ENCODE measurements at regions not wholly inside any gene's neighbourhood (a gene's known extent, or its start where the extent isn't known, plus 50 kb on each side); places are given as distances from the start of the nearest gene placed in this dataset.

DNA sequence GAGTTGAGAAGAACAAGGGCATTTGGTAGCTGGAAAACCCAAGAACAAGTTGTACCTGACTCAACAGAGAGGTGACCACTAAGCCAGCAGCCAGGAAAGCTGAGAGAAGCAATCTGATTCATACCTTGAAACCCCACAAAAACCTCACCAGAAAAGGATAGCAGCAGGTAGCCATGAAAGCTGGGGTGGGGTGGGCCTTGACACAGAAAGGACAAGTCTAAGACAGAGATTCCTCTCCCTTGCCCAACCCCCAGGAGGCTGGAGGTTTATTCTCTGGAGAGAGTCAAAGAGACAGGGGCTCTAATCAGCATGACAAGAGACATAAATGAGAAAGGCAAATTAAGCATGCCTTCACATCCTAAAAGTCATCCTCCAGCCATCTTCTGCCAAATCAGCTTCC is 151.7 kb upstream of the DST start:
- Histone ChIP-seq H3K27me3 (ENCODE audit: control insufficient read depth in 2 of 2, insufficient read depth in 2 of 2, low read length in 2 of 2) (no peaks in the 10 kb centered on the region), H3K36me3 (ENCODE audit: control insufficient read depth in 2 of 3, insufficient read depth in 3 of 3, low read length in 3 of 3) (no peaks in the 10 kb centered on the region), H3K4me3 (ENCODE audit: low read length) (no peak overlapping the region), H3K4me1 (ENCODE audit: control insufficient read depth in 2 of 2, insufficient read depth in 2 of 2, low read length in 2 of 2) (no peaks in the 10 kb centered on the region), H3K27ac (ENCODE audit: low read depth, low read length) (no peak overlapping the region), H3K9me3 (ENCODE audit: control insufficient read depth in 2 of 3, low read length in 3 of 3) (no peaks in the 10 kb centered on the region)
- Mint-ChIP-seq H3K27me3 (peaks cover 3 to 29% (median 17%) of the 10 kb centered on the region in 5 donors), H3K4me1 (no peaks in the 10 kb centered on the region), H3K4me3 (no peak overlapping the region), H3K36me3 (no peaks in the 10 kb centered on the region), H3K9me3 (no peaks in the 10 kb centered on the region), H3K27ac (no peak overlapping the region)
- no peak for ATAC-seq
- intact Hi-C loops (cut with micrococcal nuclease): no loop called here
- ChIA-PET POLR2A (no interaction called here), CTCF (no interaction called here)
- no peak for DNase-seq

DNA sequence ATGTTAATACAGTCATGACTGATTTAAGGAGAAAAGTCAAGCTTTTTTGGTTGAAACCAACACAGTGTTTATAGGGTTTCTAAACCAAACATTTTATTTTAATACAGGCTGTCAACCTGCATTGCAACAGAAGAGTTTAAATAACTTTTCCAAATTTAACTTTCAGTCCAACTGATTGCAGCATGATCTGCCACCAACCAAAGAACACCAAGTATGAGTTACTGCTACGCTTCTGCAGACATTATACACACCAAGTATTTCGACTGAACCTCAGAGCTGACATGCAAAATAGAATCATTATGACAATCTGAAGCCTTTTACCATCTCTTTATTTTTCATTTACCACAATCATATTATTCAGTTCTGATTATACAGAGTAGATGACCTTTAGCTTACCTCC is 151.2 kb upstream of the DST start:
- POLR2A ChIA-PET: no interaction called here
- Histone ChIP-seq H3K36me3 (ENCODE audit: control insufficient read depth in 2 of 3, insufficient read depth in 3 of 3, low read length in 3 of 3) (no peaks in the 10 kb centered on the region), H3K4me1 (ENCODE audit: control insufficient read depth in 2 of 2, insufficient read depth in 2 of 2, low read length in 2 of 2) (no peaks in the 10 kb centered on the region), H3K27ac (ENCODE audit: low read depth, low read length) (no peak overlapping the region), H3K27me3 (ENCODE audit: control insufficient read depth in 2 of 2, insufficient read depth in 2 of 2, low read length in 2 of 2) (no peaks in the 10 kb centered on the region), H3K4me3 (ENCODE audit: low read length) (no peak overlapping the region), H3K9me3 (ENCODE audit: control insufficient read depth in 2 of 3, low read length in 3 of 3) (no peaks in the 10 kb centered on the region)
- DNase-seq: no peak
- H3K27ac Mint-ChIP-seq: no peak overlapping the region
- CTCF ChIA-PET: no interaction called here
- peaks cover 3 to 29% (median 17%) of the 10 kb centered on the region in 5 donors for H3K27me3 Mint-ChIP-seq
- ATAC-seq: no peak
- H3K4me3 Mint-ChIP-seq: no peak overlapping the region
- no peaks in the 10 kb centered on the region for H3K4me1 Mint-ChIP-seq
- no peaks in the 10 kb centered on the region for H3K36me3 Mint-ChIP-seq
- intact Hi-C loops (cut with micrococcal nuclease): no loop called here
- no peaks in the 10 kb centered on the region for H3K9me3 Mint-ChIP-seq

DNA sequence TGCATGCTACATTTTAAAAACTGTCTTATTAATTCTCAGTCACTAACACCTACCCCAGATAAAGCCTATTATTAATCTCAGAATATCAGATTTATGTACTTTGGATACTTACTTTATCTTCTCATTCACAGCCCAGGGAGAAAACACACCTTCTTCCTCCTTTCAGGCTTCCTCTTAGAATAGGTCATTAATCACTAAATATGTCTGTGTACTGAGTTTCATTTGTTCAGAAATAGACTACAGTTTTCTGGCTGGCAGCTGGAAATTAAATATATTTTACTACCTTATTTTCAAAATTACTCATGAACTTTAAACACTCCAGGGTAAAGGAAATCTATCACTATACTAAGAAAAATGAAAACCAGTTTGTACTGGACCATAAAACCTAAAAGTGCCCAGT is 147.7 kb upstream of the DST start:
- CTCF ChIA-PET: no interaction called here
- H3K4me1 Mint-ChIP-seq: no peaks in the 10 kb centered on the region
- peaks cover 3 to 38% (median 13%) of the 10 kb centered on the region in 5 donors for H3K27me3 Mint-ChIP-seq

DNA sequence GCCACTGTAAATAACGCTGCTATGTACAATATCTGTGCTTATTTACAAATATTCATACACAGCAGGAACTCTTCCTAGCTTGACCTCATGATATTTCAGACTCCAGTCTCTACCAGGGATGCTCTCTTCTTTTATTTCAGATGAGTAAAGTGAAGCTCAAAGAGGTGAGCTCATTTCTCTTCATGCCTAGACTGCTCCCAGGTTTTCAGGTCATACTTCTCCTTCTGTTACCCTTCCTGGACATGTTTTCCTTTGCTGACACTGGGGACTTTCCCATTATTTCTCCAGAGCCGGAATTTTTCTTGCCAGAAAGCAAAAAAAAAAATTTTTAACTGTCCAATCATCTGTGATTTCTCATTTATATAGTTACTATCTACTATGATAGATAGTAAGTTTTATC is 147.2 kb upstream of the DST start:
- DNase-seq (no peak), ATAC-seq (no peak)
- Histone ChIP-seq H3K27ac (ENCODE audit: low read depth, low read length) (no peak overlapping the region), H3K9me3 (ENCODE audit: control insufficient read depth in 2 of 3, low read length in 3 of 3) (no peaks in the 10 kb centered on the region), H3K27me3 (ENCODE audit: control insufficient read depth in 2 of 2, insufficient read depth in 2 of 2, low read length in 2 of 2) (no peaks in the 10 kb centered on the region), H3K4me3 (ENCODE audit: low read length) (no peak overlapping the region), H3K4me1 (ENCODE audit: control insufficient read depth in 2 of 2, insufficient read depth in 2 of 2, low read length in 2 of 2) (no peaks in the 10 kb centered on the region), H3K36me3 (ENCODE audit: control insufficient read depth in 2 of 3, insufficient read depth in 3 of 3, low read length in 3 of 3) (no peaks in the 10 kb centered on the region)
- Mint-ChIP-seq H3K36me3 (peaks cover 0 to 5% (median 0%) of the 10 kb centered on the region in 5 donors), H3K27ac (no peak overlapping the region), H3K9me3 (peaks cover 0 to 5% (median 2%) of the 10 kb centered on the region in 11 donors), H3K4me1 (no peaks in the 10 kb centered on the region), H3K27me3 (peaks cover 3 to 38% (median 13%) of the 10 kb centered on the region in 5 donors), H3K4me3 (no peak overlapping the region)
- ChIA-PET CTCF (no interaction called here), POLR2A (interaction anchor here (0.6 kb wide), 1 partner anchor 214 kb away, joined by 3 read pairs; no protein-coding TSS in a partner anchor)
- intact Hi-C loops (cut with micrococcal nuclease): no loop called here

More for the DNA sequence above, 147.7 kb upstream of the DST start:
- Histone ChIP-seq H3K36me3 (ENCODE audit: control insufficient read depth in 2 of 3, insufficient read depth in 3 of 3, low read length in 3 of 3) (no peaks in the 10 kb centered on the region), H3K9me3 (ENCODE audit: control insufficient read depth in 2 of 3, low read length in 3 of 3) (no peaks in the 10 kb centered on the region), H3K27me3 (ENCODE audit: control insufficient read depth in 2 of 2, insufficient read depth in 2 of 2, low read length in 2 of 2) (no peaks in the 10 kb centered on the region), H3K27ac (ENCODE audit: low read depth, low read length) (no peak overlapping the region), H3K4me1 (ENCODE audit: control insufficient read depth in 2 of 2, insufficient read depth in 2 of 2, low read length in 2 of 2) (no peaks in the 10 kb centered on the region), H3K4me3 (ENCODE audit: low read length) (no peak overlapping the region)
- Mint-ChIP-seq H3K27ac (no peak overlapping the region), H3K9me3 (peaks cover 0 to 5% (median 2%) of the 10 kb centered on the region in 11 donors), H3K4me3 (no peak overlapping the region), H3K36me3 (peaks cover 0 to 5% (median 0%) of the 10 kb centered on the region in 5 donors)
- DNase-seq (no peak), ATAC-seq (no peak)
- intact Hi-C loops (cut with micrococcal nuclease): no loop called here
- POLR2A ChIA-PET: no interaction called here

DNA sequence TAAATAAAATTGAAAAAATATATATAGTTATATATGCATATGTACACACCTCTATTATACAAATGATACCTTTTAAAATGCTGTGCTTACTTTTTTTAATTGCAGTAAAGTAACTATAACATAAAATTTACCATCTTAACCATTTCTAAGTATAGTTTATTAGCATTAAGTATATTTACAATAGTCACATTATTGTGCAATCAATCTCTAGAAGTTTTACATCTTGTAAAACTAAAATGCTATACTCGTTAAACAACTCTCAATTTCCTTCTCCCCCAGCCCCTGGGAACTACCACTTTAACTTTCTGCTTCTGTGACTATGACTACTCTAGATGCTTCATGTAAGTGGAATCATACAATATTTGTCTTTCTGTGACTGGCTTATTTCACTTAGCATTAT is 146.7 kb upstream of the DST start:
- Mint-ChIP-seq H3K9me3 (peaks cover 0 to 5% (median 2%) of the 10 kb centered on the region in 11 donors), H3K4me3 (no peak overlapping the region), H3K27ac (no peak overlapping the region), H3K27me3 (peaks cover 0 to 38% (median 13%) of the 10 kb centered on the region in 5 donors), H3K36me3 (peaks cover 0 to 5% (median 0%) of the 10 kb centered on the region in 5 donors), H3K4me1 (no peaks in the 10 kb centered on the region)
- Histone ChIP-seq H3K4me1 (ENCODE audit: control insufficient read depth in 2 of 2, insufficient read depth in 2 of 2, low read length in 2 of 2) (no peaks in the 10 kb centered on the region), H3K27me3 (ENCODE audit: control insufficient read depth in 2 of 2, insufficient read depth in 2 of 2, low read length in 2 of 2) (no peaks in the 10 kb centered on the region), H3K27ac (ENCODE audit: low read depth, low read length) (no peak overlapping the region), H3K9me3 (ENCODE audit: control insufficient read depth in 2 of 3, low read length in 3 of 3) (no peaks in the 10 kb centered on the region), H3K36me3 (ENCODE audit: control insufficient read depth in 2 of 3, insufficient read depth in 3 of 3, low read length in 3 of 3) (no peaks in the 10 kb centered on the region), H3K4me3 (ENCODE audit: low read length) (no peak overlapping the region)
- DNase-seq (no peak), ATAC-seq (no peak)
- intact Hi-C loops (cut with micrococcal nuclease): no loop called here
- CTCF ChIA-PET: no interaction called here
- POLR2A ChIA-PET: interaction anchor here (0.6 kb wide), 1 partner anchor 214 kb away, joined by 3 read pairs; no protein-coding TSS in a partner anchor

DNA sequence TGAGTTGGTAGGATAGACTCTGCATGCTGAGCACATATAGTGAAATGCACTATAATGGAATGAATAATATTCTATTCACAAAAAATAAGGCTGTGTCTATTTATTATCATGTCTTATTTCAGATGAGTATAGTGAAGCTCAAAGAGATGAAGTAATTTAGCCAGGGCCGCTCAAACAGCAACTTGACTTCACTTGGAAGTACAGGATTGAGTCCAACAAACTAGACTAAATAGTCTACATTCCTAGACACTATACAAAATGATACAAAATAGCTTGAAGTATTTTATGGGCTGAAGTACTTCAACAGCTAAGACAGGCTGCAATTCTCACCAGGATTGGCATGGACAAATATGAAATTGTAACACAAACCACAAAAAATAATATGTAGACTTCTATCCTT is 144.5 kb upstream of the DST start:
- H3K4me1 Mint-ChIP-seq: no peaks in the 10 kb centered on the region
- peaks cover 0 to 30% (median 13%) of the 10 kb centered on the region in 5 donors for H3K27me3 Mint-ChIP-seq
- intact Hi-C loops (cut with micrococcal nuclease): no loop called here
- DNase-seq (no peak), ATAC-seq (no peak)
- CTCF ChIA-PET: no interaction called here
- Histone ChIP-seq H3K27me3 (ENCODE audit: control insufficient read depth in 2 of 2, insufficient read depth in 2 of 2, low read length in 2 of 2) (no peaks in the 10 kb centered on the region), H3K4me3 (ENCODE audit: low read length) (no peak overlapping the region), H3K9me3 (ENCODE audit: control insufficient read depth in 2 of 3, low read length in 3 of 3) (no peaks in the 10 kb centered on the region), H3K4me1 (ENCODE audit: control insufficient read depth in 2 of 2, insufficient read depth in 2 of 2, low read length in 2 of 2) (no peaks in the 10 kb centered on the region), H3K36me3 (ENCODE audit: control insufficient read depth in 2 of 3, insufficient read depth in 3 of 3, low read length in 3 of 3) (no peaks in the 10 kb centered on the region), H3K27ac (ENCODE audit: low read depth, low read length) (no peak overlapping the region)
- H3K4me3 Mint-ChIP-seq: no peak overlapping the region
- peaks cover 0 to 14% (median 3%) of the 10 kb centered on the region in 11 donors for H3K9me3 Mint-ChIP-seq
- H3K36me3 Mint-ChIP-seq: peaks cover 0 to 8% (median 0%) of the 10 kb centered on the region in 5 donors
- H3K27ac Mint-ChIP-seq: no peak overlapping the region
- POLR2A ChIA-PET: no interaction called here

DNA sequence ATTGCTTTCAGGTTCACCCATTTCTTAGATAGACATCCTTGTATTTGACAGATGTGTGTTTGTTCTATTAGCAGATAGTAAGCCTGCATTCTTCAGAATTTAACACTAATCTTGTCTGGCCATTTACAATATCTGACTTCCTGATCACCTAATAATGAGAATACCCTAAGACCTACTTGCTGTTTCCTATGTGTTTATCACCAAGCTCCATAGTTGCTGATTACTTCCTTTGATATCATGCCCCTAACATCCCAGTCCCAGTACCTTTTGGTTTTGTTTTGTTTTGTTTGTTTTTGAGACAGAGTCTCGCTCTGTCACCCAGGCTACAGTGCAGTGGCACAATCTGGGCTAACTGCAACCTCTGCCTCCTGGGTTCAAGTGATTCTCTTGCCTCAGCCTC is 143.6 kb upstream of the DST start:
- intact Hi-C loops (cut with micrococcal nuclease): no loop called here

More for the DNA sequence above, 143.6 kb upstream of the DST start:
- no peak overlapping the region for H3K4me3 Mint-ChIP-seq
- no peak overlapping the region for H3K27ac Mint-ChIP-seq
- no peak overlapping the region for H3K4me3 ChIP-seq (ENCODE audit: low read length)
- H3K36me3 ChIP-seq (ENCODE audit: control insufficient read depth in 2 of 3, insufficient read depth in 3 of 3, low read length in 3 of 3): no peaks in the 10 kb centered on the region
- ATAC-seq: no peak
- H3K4me1 Mint-ChIP-seq: no peaks in the 10 kb centered on the region
- H3K36me3 Mint-ChIP-seq: peaks cover 0 to 8% (median 0%) of the 10 kb centered on the region in 5 donors
- peaks cover 0 to 14% (median 3%) of the 10 kb centered on the region in 11 donors for H3K9me3 Mint-ChIP-seq
- DNase-seq: no peak
- ChIA-PET CTCF (no interaction called here), POLR2A (no interaction called here)
- no peaks in the 10 kb centered on the region for H3K9me3 ChIP-seq (ENCODE audit: control insufficient read depth in 2 of 3, low read length in 3 of 3)
- peaks cover 0 to 30% (median 8%) of the 10 kb centered on the region in 5 donors for H3K27me3 Mint-ChIP-seq
- H3K27me3 ChIP-seq (ENCODE audit: control insufficient read depth in 2 of 2, insufficient read depth in 2 of 2, low read length in 2 of 2): no peaks in the 10 kb centered on the region
- H3K27ac ChIP-seq (ENCODE audit: low read depth, low read length): no peak overlapping the region
- no peaks in the 10 kb centered on the region for H3K4me1 ChIP-seq (ENCODE audit: control insufficient read depth in 2 of 2, insufficient read depth in 2 of 2, low read length in 2 of 2)
